NK-92 treated with Interleukin-12 subunit alpha and Interleukin-12 subunit beta, amount 100 ng/mL, for 24 hours (cell line): ENCODE measurements at regions not wholly inside any gene's neighbourhood (a gene's known extent, or its start where the extent isn't known, plus 50 kb on each side); places are given as distances from the start of the nearest gene placed in this dataset.
"Not testable (repeated sequence)": the region's sequence is repeated elsewhere in the genome, so short reads cannot be mapped to it uniquely, and the experiment has no call there.

ENCODE experiments used
- DNase-seq: peaks from one replicate; lab custom pipeline; 2025; lab: John Stamatoyannopoulos, UW

- DNase-seq: no peak
Observed at GRCh38 chr3:175948041-175948440, 1088.9 kb downstream of the NAALADL2 start.

DNA sequence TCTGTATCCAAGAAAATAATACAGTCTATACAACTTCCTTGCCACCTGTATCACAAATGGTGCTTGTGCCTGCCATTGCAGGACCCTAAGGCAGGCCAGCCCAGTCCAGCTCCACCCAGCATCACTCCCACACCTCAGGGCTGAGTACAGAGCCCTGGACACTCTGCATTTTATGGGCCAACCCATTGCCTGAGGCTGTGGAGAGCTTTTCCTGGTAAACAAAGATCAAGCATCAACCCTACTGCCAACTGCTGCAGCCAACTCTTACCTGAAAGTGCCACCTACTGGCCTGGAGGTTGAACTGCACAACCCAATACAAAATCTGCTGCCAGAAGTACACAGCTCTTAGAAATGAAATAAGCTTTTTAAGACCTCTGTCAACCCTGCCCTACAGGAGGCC is 1082.2 kb downstream of the NAALADL2 start:
- DNase-seq: no peak

- DNase-seq: no peak
Observed at GRCh38 chr3:175940881-175941280, 1081.7 kb downstream of the NAALADL2 start.

GRCh38 chr3:175940243-175940642 is 1081.1 kb downstream of the NAALADL2 start:
- DNase-seq: no peak

- not testable (repeated sequence) for DNase-seq
Observed at GRCh38 chr3:175937367-175937766, 1078.2 kb downstream of the NAALADL2 start.

DNA sequence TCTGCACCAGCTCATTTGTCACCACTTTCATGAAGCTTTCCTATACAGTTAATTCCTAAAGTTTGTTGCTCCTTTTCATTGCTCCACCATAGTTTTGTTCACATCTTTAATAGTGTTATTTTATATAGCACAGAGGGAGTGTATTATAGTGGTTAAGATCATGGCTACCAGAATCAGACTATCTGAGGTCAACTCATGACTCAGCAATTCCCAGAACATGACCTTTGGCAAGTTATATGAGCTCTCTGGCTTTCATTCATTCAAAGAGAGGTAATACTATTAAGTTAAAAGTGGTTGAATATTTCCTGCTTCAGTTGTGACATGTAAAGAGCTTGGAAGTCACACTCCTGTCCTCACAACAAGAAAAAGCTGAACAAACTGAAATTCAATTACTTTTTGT is 1073.5 kb downstream of the NAALADL2 start:
- no peak for DNase-seq

- no peak for DNase-seq
Observed at GRCh38 chr3:175919133-175919532, 1060.0 kb downstream of the NAALADL2 start.

DNA sequence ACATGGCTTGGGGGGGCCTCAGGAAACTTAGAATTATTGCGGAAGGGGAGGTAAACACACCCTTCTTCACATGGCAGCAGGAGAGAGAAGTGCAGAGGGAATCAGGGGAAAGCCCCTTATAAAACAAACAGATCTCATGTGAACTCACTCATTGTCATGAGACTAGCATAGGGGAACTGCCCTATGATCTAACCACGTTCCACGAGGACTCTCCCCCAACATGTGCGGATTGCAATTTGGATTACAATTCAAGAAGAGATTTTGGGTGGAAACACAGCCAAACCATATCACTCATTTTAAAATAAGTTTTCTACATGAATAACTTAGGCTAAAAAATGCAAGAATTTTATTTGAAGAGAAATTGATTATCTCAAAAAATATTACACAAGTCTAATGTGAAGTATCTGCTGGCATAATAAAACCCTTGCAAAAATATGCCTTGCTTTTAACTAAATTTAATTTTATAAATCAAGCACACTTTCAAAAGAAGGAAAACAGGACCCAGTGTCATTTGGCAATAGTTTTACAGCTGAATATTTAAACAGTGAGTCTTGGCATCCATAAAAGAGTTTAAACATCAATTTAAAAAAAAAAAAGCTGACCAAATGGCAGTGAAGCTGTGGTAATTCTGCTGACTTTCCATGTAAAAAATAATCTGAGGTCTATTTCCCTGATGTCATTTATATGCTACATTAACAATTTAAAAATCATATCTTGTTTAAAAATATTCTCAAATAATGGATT is 1057.2 kb downstream of the NAALADL2 start:
- no peak for DNase-seq

DNA sequence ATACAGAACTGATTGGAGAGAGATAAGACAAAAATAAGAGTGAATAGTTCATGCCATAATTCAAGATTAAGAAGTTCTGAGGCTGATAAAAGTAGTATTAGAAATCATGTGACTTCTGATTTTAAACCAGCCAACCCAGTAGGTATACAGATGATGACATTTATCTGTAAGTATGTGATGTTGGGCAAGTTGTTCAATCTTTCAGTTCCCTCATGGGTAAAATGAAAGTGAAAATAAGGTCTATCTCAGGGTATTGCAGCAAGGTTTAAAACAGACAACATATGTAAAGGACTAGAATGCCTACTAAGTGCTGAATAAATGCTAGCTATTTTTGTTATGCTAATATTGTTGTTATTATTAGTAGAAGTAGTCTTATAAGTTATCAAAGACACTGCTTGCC is 1055.7 kb downstream of the NAALADL2 start:
- DNase-seq: no peak

DNA sequence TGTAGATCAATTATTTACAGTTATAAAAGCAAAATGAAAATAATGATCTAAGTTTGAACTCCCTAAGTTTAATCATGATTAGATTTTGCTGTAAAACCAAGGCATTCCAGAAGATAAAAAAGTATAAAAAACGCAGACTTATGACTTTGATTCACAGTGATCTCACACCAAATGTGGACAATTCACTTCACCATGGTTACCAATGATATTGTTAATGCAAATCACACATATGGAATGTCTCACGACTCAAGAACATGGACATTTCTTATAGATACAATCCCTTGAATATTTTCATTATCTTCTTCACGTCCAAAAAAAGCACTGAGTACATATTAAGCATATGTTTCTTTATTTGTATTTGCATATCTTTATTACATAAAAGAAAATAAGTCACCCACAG is 1054.2 kb downstream of the NAALADL2 start:
- DNase-seq: no peak

DNA sequence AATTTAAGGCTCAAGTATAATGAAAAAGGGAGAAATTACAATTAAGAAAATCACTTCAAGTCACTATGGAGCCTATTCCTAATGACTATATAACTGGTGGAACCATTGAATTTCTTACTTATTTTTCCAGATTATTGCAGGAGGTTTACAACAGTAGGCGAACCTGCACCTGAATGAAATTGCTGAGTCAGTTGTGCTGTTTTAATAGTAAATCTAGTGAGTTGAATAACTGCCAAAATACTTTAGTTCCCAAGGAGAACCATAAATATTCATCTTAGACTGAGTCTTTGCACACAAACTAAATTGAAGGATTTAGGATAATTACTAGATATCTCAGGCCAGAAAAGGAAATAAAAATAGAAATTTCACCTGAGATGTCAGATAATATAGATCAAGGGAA is 1052.8 kb downstream of the NAALADL2 start:
- DNase-seq: no peak

DNA sequence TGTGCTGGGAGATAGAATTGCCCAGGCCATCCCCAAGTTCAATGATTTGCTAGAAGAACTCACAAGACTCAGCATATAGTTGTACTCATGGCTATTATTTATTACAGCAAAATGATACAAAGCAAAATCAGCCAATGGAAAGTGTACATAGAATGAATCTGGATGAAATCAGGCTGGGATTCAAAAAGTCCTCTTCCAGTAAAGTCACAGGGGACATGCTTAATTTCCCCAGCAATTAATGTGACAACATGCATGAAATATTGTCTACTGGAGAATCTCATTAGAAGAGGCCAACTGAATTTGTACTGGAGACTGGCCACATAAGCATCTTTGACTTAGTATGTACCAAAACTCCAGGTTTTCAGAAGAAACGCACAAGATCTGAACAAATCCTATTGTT is 1043.1 kb downstream of the NAALADL2 start:
- DNase-seq: no peak

- no peak for DNase-seq
Observed at GRCh38 chr3:175898194-175898593, 1039.1 kb downstream of the NAALADL2 start.

- no peak for DNase-seq
Observed at GRCh38 chr3:175896655-175897054, 1037.5 kb downstream of the NAALADL2 start.

- DNase-seq: no peak
Observed at GRCh38 chr3:175895731-175896130, 1036.6 kb downstream of the NAALADL2 start.

DNA sequence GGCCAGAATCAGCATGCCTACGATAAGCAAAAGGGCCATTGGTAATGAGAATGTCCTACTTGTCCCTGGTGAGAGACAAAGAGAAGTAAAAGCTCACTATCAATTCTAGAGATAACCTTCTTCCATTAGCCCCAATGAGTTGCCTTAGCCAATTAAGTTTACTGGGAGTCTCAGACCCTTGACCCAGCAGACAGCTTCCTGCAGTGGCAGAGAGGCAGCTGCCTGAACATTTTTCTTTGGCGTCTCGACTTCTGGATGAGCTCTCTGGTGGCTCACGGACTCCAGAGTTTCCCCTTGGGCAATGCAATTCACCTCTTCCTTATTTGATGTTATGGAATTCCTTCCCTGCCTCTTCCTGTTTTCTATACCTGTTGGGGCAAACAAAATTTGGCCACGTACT is 1034.4 kb downstream of the NAALADL2 start:
- no peak for DNase-seq

- no peak for DNase-seq
Observed at GRCh38 chr3:175890066-175890465, 1030.9 kb downstream of the NAALADL2 start.

- DNase-seq: no peak
Observed at GRCh38 chr3:175885231-175885766, 1026.2 kb downstream of the NAALADL2 start.

DNA sequence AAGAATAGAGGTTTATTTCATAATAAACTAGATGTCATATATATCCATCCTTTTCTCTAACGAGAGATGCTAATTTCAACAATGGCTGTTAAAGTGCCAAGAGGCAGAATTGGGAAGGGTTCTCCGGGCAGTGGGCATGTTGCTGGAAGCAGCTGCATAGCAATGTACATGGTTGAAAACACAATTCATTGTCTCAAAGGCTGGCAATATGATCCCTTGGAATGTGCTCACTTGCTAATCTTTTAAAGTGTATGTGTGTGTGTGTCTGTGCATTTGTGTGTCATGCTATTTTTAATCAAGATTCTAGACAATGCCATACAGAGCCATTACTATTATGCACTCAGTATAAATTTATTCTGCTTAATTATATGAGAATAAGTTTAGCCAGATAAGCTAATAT is 1020.3 kb downstream of the NAALADL2 start:
- DNase-seq: no peak

- no peak for DNase-seq
Observed at GRCh38 chr3:175869404-175869803, 1010.3 kb downstream of the NAALADL2 start.

DNA sequence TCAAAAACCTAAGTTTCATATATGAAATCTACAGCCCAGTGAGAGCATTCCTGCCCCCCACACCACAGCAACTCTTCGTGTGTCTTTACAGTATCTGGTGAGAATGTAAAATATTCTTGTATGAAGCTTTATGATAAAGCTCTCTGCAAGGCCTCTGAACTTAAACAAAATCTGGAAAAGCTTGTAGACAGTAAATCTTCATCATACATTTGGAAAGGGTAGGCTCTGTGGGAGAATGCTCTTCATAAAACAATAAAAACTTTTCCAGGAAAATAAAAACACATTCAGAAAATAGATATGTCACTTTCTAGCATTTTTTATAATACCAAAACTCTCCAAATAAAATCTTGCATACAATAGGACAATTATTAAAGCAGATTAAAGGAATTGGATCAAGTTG is 1009.5 kb downstream of the NAALADL2 start:
- no peak for DNase-seq

DNA sequence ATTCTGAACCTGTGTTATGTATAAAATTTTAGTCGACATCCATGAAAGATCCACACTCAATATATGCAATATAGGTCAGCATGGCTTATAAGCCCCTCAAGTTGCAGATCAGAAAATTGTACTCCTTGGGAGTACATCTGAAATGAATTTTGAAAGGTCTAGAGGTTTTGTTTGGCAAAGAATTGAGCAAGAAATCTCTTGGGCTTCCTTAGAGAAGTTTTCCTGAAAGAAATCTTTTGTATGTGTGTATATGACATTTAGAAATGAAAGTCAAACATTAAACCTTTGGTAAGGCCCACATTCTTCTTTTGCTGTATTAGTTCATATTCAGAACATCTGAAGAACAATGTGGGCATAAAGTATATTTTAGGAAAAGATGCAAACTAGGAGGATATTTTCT is 1006.6 kb downstream of the NAALADL2 start:
- DNase-seq: no peak

GRCh38 chr3:175861916-175862315 is 1002.8 kb downstream of the NAALADL2 start:
- DNase-seq: no peak
